SK-N-SH (cell line): ENCODE measurements at regions not wholly inside any gene's neighbourhood (a gene's known extent, or its start where the extent isn't known, plus 50 kb on each side); places are given as distances from the start of the nearest gene placed in this dataset.
A peak's percentile ranks its signal among the peaks of the same experiment; 100 is the strongest.

Experiments used
- CTCF ChIA-PET: fragments of 300-600, 350-600 bp; formaldehyde crosslinking; extraction: SDS; loops from one replicate; lab custom pipeline; 2021; lab: Yijun Ruan, JAX
- POLR2A ChIA-PET: fragments of 350-600 bp; sonication (Branson Sonifier 250); formaldehyde crosslinking; extraction: SDS; loops from one replicate; lab custom pipeline; 2020; ENCODE audit warnings: antibody characterized with exemption, inconsistent platforms; lab: Yijun Ruan, JAX
- DNase-seq: peaks from one replicate; pipeline ENCODE4 v3.0.0; 2012
- H2AFZ ChIP-seq: fragments of 200-600 bp; sonication (generic); 2 replicates; pipeline ENCODE4 v1.8.1; 2016; ENCODE audit warnings: antibody characterized with exemption, mild to moderate bottlenecking, low read depth
- H3F3A ChIP-seq: fragments of 200-600 bp; sonication (generic); replicated peaks from 2 replicates; pipeline ENCODE3; 2016; ENCODE audit warnings: antibody characterized with exemption, mild to moderate bottlenecking; ENCODE audit not compliant: insufficient read depth
- H3K27ac ChIP-seq, 2 experiments: fragments of 200-500 bp in 1 of 2; fragments of 200-600 bp in 1 of 2; sonication (Bioruptor generic) in 1 of 2; sonication (generic), shearing (Covaris generic) in 1 of 2; 2 replicates each; pipeline versions ENCODE4 v1.5.1 to v1.6.1; 2014 to 2016; ENCODE audit warnings: low read depth in 2 of 2, inconsistent platforms in 1 of 2, low read length in 1 of 2, mild to moderate bottlenecking in 1 of 2, mixed read lengths in 1 of 2
- H3K27me3 ChIP-seq: fragments of 200-600 bp; sonication (generic), shearing (Covaris generic); 2 replicates; pipeline ENCODE4 v1.6.1; 2016; ENCODE audit warnings: mixed run types; ENCODE audit not compliant: insufficient read depth
- H3K36me3 ChIP-seq, 2 experiments: fragments of 200-500 bp in 1 of 2; fragments of 200-600 bp in 1 of 2; sonication (Bioruptor generic) in 1 of 2; sonication (generic) in 1 of 2; replicated peaks in 1 of 2; 2 replicates each; pipeline versions ENCODE3 to v1.5.1; 2014 to 2016; ENCODE audit warnings: low read length in 1 of 2, mild to moderate bottlenecking in 1 of 2; ENCODE audit not compliant: insufficient read depth in 2 of 2, control insufficient read depth in 1 of 2
- H3K4me1 ChIP-seq, 2 experiments: fragments of 200-500 bp in 1 of 2; fragments of 200-600 bp in 1 of 2; sonication (Bioruptor generic) in 1 of 2; sonication (generic), shearing (Covaris generic) in 1 of 2; 2 replicates each; pipeline versions ENCODE4 v1.5.1 to v1.6.1; 2014 to 2016; ENCODE audit warnings: low read depth in 1 of 2, low read length in 1 of 2, mixed run types in 1 of 2; ENCODE audit not compliant: insufficient read depth in 2 of 2, control insufficient read depth in 1 of 2
- H3K4me2 ChIP-seq: fragments of 200-600 bp; sonication (generic), shearing (Covaris generic); 2 replicates; pipeline ENCODE4 v1.6.1; 2017; ENCODE audit warnings: mixed run types
- H3K4me3 ChIP-seq, 2 experiments: fragments of 200-500 bp in 1 of 2; fragments of 200-600 bp in 1 of 2; sonication (Bioruptor generic) in 1 of 2; sonication (generic), shearing (Covaris generic) in 1 of 2; 2 replicates each; pipeline versions ENCODE4 v1.5.1 to v1.8.1; 2014 to 2016; ENCODE audit warnings: low read depth in 2 of 2, inconsistent platforms in 1 of 2, low read length in 1 of 2, mild to moderate bottlenecking in 1 of 2, mixed read lengths in 1 of 2, moderate library complexity in 1 of 2
- H3K79me2 ChIP-seq: fragments of 200-600 bp; sonication (generic); 2 replicates; pipeline ENCODE4 v1.8.1; 2017; ENCODE audit warnings: mild to moderate bottlenecking; ENCODE audit not compliant: insufficient read depth
- H3K9ac ChIP-seq: fragments of 200-600 bp; sonication (generic); 2 replicates; pipeline ENCODE4 v1.6.1; 2017; ENCODE audit warnings: mixed run types
- H3K9me2 ChIP-seq: fragments of 200-600 bp; sonication (generic); 2 replicates; pipeline ENCODE4 v1.6.1; 2017; ENCODE audit warnings: mixed run types
- H3K9me3 ChIP-seq: fragments of 200-600 bp; sonication (generic); 2 replicates; pipeline ENCODE4 v1.6.1; 2017; ENCODE audit warnings: mixed run types, mild to moderate bottlenecking, moderate library complexity
- H4K20me1 ChIP-seq: fragments of 200-600 bp; sonication (generic); 2 replicates; pipeline ENCODE4 v1.6.1; 2017; ENCODE audit warnings: mild to moderate bottlenecking, mixed run types; ENCODE audit not compliant: insufficient read depth
- ELF1 ChIP-seq: IDR thresholded peaks from 2 replicates; pipeline ENCODE4 v1.4.0; 2012
- EP300 ChIP-seq, 2 experiments: IDR thresholded peaks; 2 replicates each; pipeline versions ENCODE4 v1.4.0 to v1.6.1; 2012; ENCODE audit warnings: borderline replicate concordance in 1 of 2, low read depth in 1 of 2, low read length in 1 of 2
- EZH2phosphoT487 ChIP-seq: fragments of 200-600 bp; sonication (generic); IDR thresholded peaks from 2 replicates; pipeline ENCODE4 v1.6.1; 2017; ENCODE audit warnings: low read depth, mixed run types, mild to moderate bottlenecking, antibody characterized with exemption, moderate library complexity, borderline replicate concordance
- GABPA ChIP-seq: IDR thresholded peaks from 2 replicates; pipeline ENCODE4 v1.4.0; 2012; ENCODE audit warnings: low read depth, mild to moderate bottlenecking
- GATA2 ChIP-seq: sonication (generic); formaldehyde crosslinking; IDR thresholded peaks from 2 replicates; pipeline ENCODE4 v1.5.0; 2020; ENCODE audit warnings: mild to moderate bottlenecking, missing genetic modification reagents
- IRF3 ChIP-seq: fragments of 150-350 bp; IDR thresholded peaks from 2 replicates; pipeline ENCODE4 v1.6.1; 2016; ENCODE audit warnings: mild to moderate bottlenecking, low read depth, low read length
- MAX ChIP-seq: IDR thresholded peaks from 2 replicates; pipeline ENCODE4 v1.4.0; 2012; ENCODE audit warnings: low read depth
- MEF2A ChIP-seq: IDR thresholded peaks from 2 replicates; pipeline ENCODE4 v1.4.0; 2012; ENCODE audit warnings: low read depth, borderline replicate concordance
- NRF1 ChIP-seq: IDR thresholded peaks from 2 replicates; pipeline ENCODE4 v1.6.1; 2012; ENCODE audit warnings: low read depth, mild to moderate bottlenecking, low read length
- PBX3 ChIP-seq: IDR thresholded peaks from 2 replicates; pipeline ENCODE4; 2012
- RAD21 ChIP-seq: IDR thresholded peaks from 2 replicates; pipeline ENCODE4 v1.6.1; 2012; ENCODE audit warnings: mild to moderate bottlenecking, low read length
- RCOR1 ChIP-seq: fragments of 150-350 bp; IDR thresholded peaks from 2 replicates; pipeline ENCODE4 v1.6.1; 2017; ENCODE audit warnings: antibody characterized with exemption, low read length
- RFX5 ChIP-seq: IDR thresholded peaks from 2 replicates; pipeline ENCODE4 v1.6.1; 2012; ENCODE audit warnings: mild to moderate bottlenecking, improper control_type of control experiment, low read length
- TAF1 ChIP-seq: IDR thresholded peaks from 2 replicates; pipeline ENCODE4 v1.6.1; 2012; ENCODE audit warnings: low read depth, mild to moderate bottlenecking, low read length, moderate library complexity, borderline replicate concordance
- TCF12 ChIP-seq: IDR thresholded peaks from 2 replicates; pipeline ENCODE4 v1.4.0; 2012
- USF1 ChIP-seq: IDR thresholded peaks from 2 replicates; pipeline ENCODE4 v1.4.0; 2012; ENCODE audit warnings: low read depth, borderline replicate concordance
- USF2 ChIP-seq: fragments of 150-350 bp; IDR thresholded peaks from 2 replicates; pipeline ENCODE4 v1.6.1; 2017; ENCODE audit warnings: antibody characterized with exemption, low read length, low read depth, borderline replicate concordance
- YY1 ChIP-seq: IDR thresholded peaks from 2 replicates; pipeline ENCODE4 v1.4.0; 2012; ENCODE audit warnings: low read depth, mild to moderate bottlenecking
- ZBTB33 ChIP-seq: IDR thresholded peaks from 2 replicates; pipeline ENCODE4 v1.4.0; 2012; ENCODE audit warnings: low read depth, borderline replicate concordance
- WGBS: methylation state at CpG from one replicate; pipeline ENCODE4 v1.1.6; 2017; ENCODE audit warnings: low lambda C conversion rate; 5-methylcytosine and 5-hydroxymethylcytosine counted together

- Histone ChIP-seq H3F3A (no peaks in the 10 kb centered on the region), H3K9me2 (no peaks in the 10 kb centered on the region), H3K27ac (no peak overlapping the region), H3K9ac (no peak overlapping the region), H3K4me2 (no peak overlapping the region), H3K4me1 (no peaks in the 10 kb centered on the region), H3K9me3 (no peaks in the 10 kb centered on the region), H3K4me3 (no peak overlapping the region), H2AFZ (no peak overlapping the region), H3K79me2 (no peaks in the 10 kb centered on the region), H3K27me3 (no peaks in the 10 kb centered on the region), H3K36me3 (no peaks in the 10 kb centered on the region), H4K20me1 (no peaks in the 10 kb centered on the region)
- DNase-seq = no peak
- TF ChIP-seq ZBTB33 (no peak), GABPA (no peak), EP300 (IDR thresholded peaks at IDR 0.05; ENCODE audit: borderline replicate concordance in 1 of 2, low read depth in 1 of 2, low read length in 1 of 2) (no peak), MEF2A (no peak), NRF1 (no peak), EZH2phosphoT487 (no peak), USF1 (no peak), TAF1 (no peak), TCF12 (no peak), ELF1 (no peak), USF2 (no peak), YY1 (no peak), RCOR1 (no peak), RFX5 (no peak), MAX (no peak)
- POLR2A ChIA-PET = no interaction called here
- CTCF ChIA-PET = interaction anchor here (1.5 kb wide), 1 partner anchor 904 kb away, joined by 3 read pairs; no protein-coding TSS in a partner anchor
Observed at GRCh38 chr2:51650769-51651168, 618.8 kb upstream of the NRXN1 start.

GRCh38 chr2:51649366-51649765, 617.4 kb upstream of the NRXN1 start:
- Histone ChIP-seq H4K20me1 (no peaks in the 10 kb centered on the region), H3F3A (no peaks in the 10 kb centered on the region), H2AFZ (no peak overlapping the region), H3K4me1 (no peaks in the 10 kb centered on the region), H3K27ac (no peak overlapping the region), H3K4me3 (no peak overlapping the region), H3K36me3 (no peaks in the 10 kb centered on the region), H3K27me3 (no peaks in the 10 kb centered on the region), H3K79me2 (no peaks in the 10 kb centered on the region), H3K4me2 (no peak overlapping the region), H3K9me2 (no peaks in the 10 kb centered on the region), H3K9me3 (no peaks in the 10 kb centered on the region), H3K9ac (no peak overlapping the region)
- ChIA-PET CTCF (no interaction called here), POLR2A (no interaction called here)
- 81% methylated on average over 1 of the region's 1 CpG for WGBS
- DNase-seq = no peak
- TF ChIP-seq RFX5 = no peak
- TF ChIP-seq IRF3 = no peak
- TF ChIP-seq PBX3 = no peak
- 0 out of 2 replicates have a peak, but pooled peaks have one; percentile 11 for TF ChIP-seq RAD21
- TF ChIP-seq GATA2 (CRISPR knock-in tag) = no peak
